Tibial artery (tissue), 4 donors: ENCODE measurements at regions not wholly inside any gene's neighbourhood (a gene's known extent, or its start where the extent isn't known, plus 50 kb on each side); places are given as distances from the start of the nearest gene placed in this dataset.

Source experiments
- DNase-seq, 2 donors: peaks; one replicate each; pipeline ENCODE4 v3.0.0-alpha.2; 2019
- H3K27ac ChIP-seq, 2 donors: fragments of 200-600 bp; sonication (generic) in 1 of 2; 1 replicate in 1 of 2; 2 replicates in 1 of 2; pipeline ENCODE4 v1.5.1; 2018 to 2019; ENCODE audit warnings: mild to moderate bottlenecking in 1 of 2
- H3K27me3 ChIP-seq, 2 donors: fragments of 200-600 bp; sonication (generic) in 1 of 2; one replicate each; pipeline versions ENCODE4 v1.5.1 to v1.6.0; 2016 to 2019
- H3K36me3 ChIP-seq, 3 donors: fragments of 200-600 bp; sonication (generic) in 2 of 3; one replicate each; pipeline ENCODE4 v1.5.1; 2016 to 2019; ENCODE audit warnings: mild to moderate bottlenecking in 2 of 3
- H3K4me1 ChIP-seq, 4 donors: fragments of 200-600 bp; sonication (generic) in 2 of 4; 1 replicate in 3 of 4; 2 replicates in 1 of 4; pipeline ENCODE4 v1.5.1; 2016 to 2019
- H3K4me3 ChIP-seq, 2 donors: fragments of 200-600 bp; sonication (generic) in 1 of 2; 1 replicate in 1 of 2; 2 replicates in 1 of 2; pipeline ENCODE4 v1.5.1; 2018 to 2019; ENCODE audit warnings: mild to moderate bottlenecking in 2 of 2
- H3K9me3 ChIP-seq, 3 donors: fragments of 200-600 bp; sonication (generic) in 1 of 3; one replicate each; pipeline ENCODE4 v1.5.1; 2016 to 2019
- intact Hi-C: fragments of 100-400 bp; cut with DNase I; formaldehyde crosslinking; loops from one replicate; pipeline ENCODE4 v1.15.0; 2023; ENCODE audit warnings: low total_unique reads
- TF ChIP-seq, protein P1 (sequence below), 2 experiments: fragments of 200-600 bp in 1 of 2; fragments of 450-650 bp in 1 of 2; IDR thresholded peaks; one replicate each; pipeline ENCODE4 v1.5.1; 2017 to 2019; ENCODE audit warnings: antibody characterized with exemption in 2 of 2, mild to moderate bottlenecking in 1 of 2, moderate library complexity in 1 of 2

DNA sequence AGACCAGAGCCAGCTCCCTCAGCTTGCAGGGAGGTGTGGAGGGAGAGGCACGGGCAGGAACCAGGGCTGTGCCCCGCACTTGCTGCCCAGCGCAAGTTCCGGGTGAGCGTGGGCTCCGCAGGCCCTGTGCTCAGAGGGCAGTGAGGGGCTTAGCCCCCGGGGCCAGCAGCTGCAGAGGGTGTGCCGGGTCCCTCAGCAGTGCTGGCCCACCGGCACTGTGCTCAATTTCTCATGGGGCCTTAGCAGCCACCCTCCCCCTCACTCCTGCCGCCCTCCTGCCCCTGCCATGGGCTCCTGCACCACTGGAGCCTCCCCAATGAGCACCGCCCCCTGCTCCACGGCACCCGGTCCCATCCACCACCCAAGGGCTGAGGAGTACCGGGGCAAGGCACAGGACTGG, 104.6 kb upstream of the SRD5A3 start:
- intact Hi-C loops = no loop called here
- TF ChIP-seq, protein P1, sequence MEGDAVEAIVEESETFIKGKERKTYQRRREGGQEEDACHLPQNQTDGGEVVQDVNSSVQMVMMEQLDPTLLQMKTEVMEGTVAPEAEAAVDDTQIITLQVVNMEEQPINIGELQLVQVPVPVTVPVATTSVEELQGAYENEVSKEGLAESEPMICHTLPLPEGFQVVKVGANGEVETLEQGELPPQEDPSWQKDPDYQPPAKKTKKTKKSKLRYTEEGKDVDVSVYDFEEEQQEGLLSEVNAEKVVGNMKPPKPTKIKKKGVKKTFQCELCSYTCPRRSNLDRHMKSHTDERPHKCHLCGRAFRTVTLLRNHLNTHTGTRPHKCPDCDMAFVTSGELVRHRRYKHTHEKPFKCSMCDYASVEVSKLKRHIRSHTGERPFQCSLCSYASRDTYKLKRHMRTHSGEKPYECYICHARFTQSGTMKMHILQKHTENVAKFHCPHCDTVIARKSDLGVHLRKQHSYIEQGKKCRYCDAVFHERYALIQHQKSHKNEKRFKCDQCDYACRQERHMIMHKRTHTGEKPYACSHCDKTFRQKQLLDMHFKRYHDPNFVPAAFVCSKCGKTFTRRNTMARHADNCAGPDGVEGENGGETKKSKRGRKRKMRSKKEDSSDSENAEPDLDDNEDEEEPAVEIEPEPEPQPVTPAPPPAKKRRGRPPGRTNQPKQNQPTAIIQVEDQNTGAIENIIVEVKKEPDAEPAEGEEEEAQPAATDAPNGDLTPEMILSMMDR (IDR thresholded peaks at IDR 0.05) = no peak
- H3K27ac ChIP-seq = no peak overlapping the region

DNA sequence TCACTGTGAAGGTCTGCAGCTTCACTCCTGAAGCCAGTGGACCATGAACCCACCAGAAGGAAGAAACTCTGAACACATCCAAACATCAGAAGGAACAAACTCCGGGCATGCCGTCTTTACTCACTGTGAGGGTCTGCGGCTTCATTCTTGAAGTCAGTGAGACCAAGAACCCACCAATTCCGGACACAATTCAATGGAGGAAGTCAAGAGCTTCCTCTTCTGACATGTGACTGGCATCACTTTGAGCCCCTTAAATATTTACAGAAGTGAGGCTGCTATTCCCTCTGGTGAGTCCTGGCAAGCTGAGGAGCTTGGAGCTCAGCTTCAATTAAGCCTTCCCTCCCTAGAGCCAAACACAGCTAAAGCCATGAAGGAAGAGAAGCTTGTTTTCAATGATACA, 103.5 kb upstream of the SRD5A3 start:
- H3K9me3 ChIP-seq = peaks cover 0 to 11% (median 4%) of the 10 kb centered on the region in 3 donors
- H3K4me1 ChIP-seq = no peaks in the 10 kb centered on the region
- intact Hi-C loops = no loop called here
- no peak overlapping the region for H3K4me3 ChIP-seq
- no peaks in the 10 kb centered on the region for H3K27me3 ChIP-seq
- H3K36me3 ChIP-seq = no peaks in the 10 kb centered on the region
- H3K27ac ChIP-seq = no peak overlapping the region
- TF ChIP-seq, protein P1 (IDR thresholded peaks at IDR 0.05) = no peak
- no peak for DNase-seq

More for the DNA sequence above, 104.6 kb upstream of the SRD5A3 start:
- no peaks in the 10 kb centered on the region for H3K36me3 ChIP-seq
- no peak overlapping the region for H3K4me3 ChIP-seq
- H3K27me3 ChIP-seq = no peaks in the 10 kb centered on the region
- DNase-seq = no peak
- no peaks in the 10 kb centered on the region for H3K4me1 ChIP-seq
- peaks cover 0 to 11% (median 4%) of the 10 kb centered on the region in 3 donors for H3K9me3 ChIP-seq

DNA sequence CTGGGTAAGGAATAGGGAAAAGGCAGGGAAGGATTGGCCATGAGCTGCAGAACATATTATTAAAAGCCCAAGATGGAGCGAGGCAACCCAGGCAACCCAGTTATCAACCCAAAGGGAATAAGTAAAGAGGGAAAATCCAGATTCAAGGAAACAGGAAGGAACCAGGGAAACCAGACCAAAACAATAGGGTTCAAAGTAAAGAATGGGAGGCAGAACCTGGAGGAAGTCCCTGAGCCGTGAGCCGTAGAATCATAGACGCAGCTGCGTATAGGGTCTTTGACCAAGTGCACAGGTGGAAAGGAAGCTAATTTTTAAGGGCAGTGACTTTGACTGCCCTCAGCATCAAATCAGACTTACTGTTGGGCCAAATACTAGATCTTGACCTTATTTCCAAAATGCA, 98.5 kb upstream of the SRD5A3 start:
- no peaks in the 10 kb centered on the region for H3K4me1 ChIP-seq
- intact Hi-C loops = no loop called here
- no peaks in the 10 kb centered on the region for H3K9me3 ChIP-seq
- TF ChIP-seq, protein P1 (IDR thresholded peaks at IDR 0.05) = no peak
- no peak overlapping the region for H3K4me3 ChIP-seq
- H3K27ac ChIP-seq = no peak overlapping the region
- H3K27me3 ChIP-seq = no peaks in the 10 kb centered on the region
- no peaks in the 10 kb centered on the region for H3K36me3 ChIP-seq
- DNase-seq = no peak

DNA sequence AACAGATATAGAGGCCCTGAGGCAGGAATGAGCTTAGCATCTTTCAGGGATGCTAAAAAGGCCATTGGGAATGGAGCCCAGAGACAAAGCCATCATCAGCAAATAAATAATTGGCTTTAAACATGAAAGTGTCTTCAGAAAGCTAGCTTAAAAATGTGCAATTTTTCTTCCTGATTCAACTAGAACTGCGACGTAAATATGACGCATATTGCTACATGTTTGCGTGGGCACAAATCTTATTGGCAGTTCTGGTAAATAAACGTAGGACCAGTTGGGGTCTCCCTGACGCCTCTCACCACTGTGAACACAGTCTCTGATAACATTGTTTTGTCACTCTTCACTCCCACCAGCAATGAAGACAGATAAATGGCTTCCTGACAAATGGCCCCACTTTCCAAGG, 97.3 kb upstream of the SRD5A3 start:
- no peak for DNase-seq
- intact Hi-C loops = no loop called here
- no peaks in the 10 kb centered on the region for H3K4me1 ChIP-seq
- no peaks in the 10 kb centered on the region for H3K27me3 ChIP-seq
- H3K4me3 ChIP-seq = no peak overlapping the region
- TF ChIP-seq, protein P1 (IDR thresholded peaks at IDR 0.05) = no peak
- no peaks in the 10 kb centered on the region for H3K36me3 ChIP-seq
- H3K9me3 ChIP-seq = no peaks in the 10 kb centered on the region
- H3K27ac ChIP-seq = no peak overlapping the region

DNA sequence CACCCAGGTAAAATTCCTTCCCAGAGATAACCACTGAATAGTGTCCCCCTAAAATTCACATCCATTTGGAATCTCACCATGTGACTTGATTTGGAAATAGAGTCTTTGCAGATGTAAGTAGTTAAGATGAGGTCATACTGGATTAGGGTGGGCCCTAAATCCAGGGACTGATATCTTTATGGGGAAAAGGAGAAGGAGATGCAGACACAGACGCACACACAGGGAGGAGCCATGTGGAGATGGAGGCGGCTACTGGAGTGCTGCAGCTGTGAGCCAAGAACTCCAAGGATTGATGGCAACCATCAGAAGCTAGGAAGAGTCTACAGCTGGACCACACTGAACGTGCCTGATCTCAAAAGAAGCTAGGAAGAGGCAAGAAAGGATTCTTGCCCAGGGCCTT, 96.6 kb upstream of the SRD5A3 start:
- no peaks in the 10 kb centered on the region for H3K9me3 ChIP-seq
- TF ChIP-seq, protein P1 (IDR thresholded peaks at IDR 0.05) = no peak
- H3K36me3 ChIP-seq = no peaks in the 10 kb centered on the region

DNA sequence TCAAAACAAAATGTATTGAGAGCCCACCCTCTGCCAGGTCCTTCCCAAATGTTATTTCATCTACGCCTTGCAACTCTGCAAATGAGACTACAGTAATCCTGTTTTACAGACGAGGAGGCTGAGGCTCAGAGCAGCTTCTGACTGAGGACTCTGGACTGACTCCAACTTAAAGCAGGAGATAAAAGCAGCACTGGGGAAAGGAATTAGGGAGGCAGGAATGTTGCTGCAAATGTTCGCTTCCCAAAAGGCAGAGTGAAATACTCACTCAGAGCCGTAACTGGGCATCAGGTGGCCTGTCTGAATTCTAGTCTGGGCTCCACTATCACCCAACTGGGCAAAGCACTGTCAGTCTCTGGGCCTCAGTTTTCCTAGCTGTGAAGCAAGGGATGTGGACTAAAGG, 94.7 kb upstream of the SRD5A3 start:
- Histone ChIP-seq H3K36me3 (no peaks in the 10 kb centered on the region), H3K4me3 (no peak overlapping the region), H3K9me3 (no peaks in the 10 kb centered on the region), H3K27me3 (no peaks in the 10 kb centered on the region), H3K27ac (no peak overlapping the region), H3K4me1 (no peaks in the 10 kb centered on the region)
- intact Hi-C loops = no loop called here
- TF ChIP-seq, protein P1 (IDR thresholded peaks at IDR 0.05) = no peak
- DNase-seq = no peak

More for the DNA sequence above, 96.6 kb upstream of the SRD5A3 start:
- Histone ChIP-seq H3K27me3 (no peaks in the 10 kb centered on the region), H3K4me1 (no peaks in the 10 kb centered on the region), H3K27ac (no peak overlapping the region), H3K4me3 (no peak overlapping the region)
- intact Hi-C loops = no loop called here
- no peak for DNase-seq
